ENCODE measurements at regions not wholly inside any gene's neighbourhood (a gene's known extent, or its start where the extent isn't known, plus 50 kb on each side); places are given as distances from the start of the nearest gene placed in this dataset.

DNA sequence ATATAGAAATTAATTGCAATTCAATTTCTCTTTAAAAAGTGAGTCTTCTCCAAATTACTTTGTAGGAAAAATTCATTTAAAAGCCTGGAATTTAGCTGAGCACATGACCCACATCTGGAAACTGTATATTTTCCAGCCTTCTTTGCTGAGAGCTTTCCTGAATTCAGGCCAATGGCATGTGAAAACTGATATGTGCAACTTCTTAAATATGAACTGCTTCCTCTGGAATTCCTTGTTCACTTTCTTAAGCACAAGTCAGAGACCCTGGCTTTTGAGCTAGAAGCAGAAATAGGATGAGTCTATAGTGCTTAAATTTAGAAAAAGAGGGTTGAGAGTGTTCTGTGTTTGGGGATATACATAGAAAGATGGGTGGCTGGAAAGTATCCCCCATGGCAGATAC is 365.1 kb upstream of the MTPN start:
- TF ChIP-seq, protein P1, sequence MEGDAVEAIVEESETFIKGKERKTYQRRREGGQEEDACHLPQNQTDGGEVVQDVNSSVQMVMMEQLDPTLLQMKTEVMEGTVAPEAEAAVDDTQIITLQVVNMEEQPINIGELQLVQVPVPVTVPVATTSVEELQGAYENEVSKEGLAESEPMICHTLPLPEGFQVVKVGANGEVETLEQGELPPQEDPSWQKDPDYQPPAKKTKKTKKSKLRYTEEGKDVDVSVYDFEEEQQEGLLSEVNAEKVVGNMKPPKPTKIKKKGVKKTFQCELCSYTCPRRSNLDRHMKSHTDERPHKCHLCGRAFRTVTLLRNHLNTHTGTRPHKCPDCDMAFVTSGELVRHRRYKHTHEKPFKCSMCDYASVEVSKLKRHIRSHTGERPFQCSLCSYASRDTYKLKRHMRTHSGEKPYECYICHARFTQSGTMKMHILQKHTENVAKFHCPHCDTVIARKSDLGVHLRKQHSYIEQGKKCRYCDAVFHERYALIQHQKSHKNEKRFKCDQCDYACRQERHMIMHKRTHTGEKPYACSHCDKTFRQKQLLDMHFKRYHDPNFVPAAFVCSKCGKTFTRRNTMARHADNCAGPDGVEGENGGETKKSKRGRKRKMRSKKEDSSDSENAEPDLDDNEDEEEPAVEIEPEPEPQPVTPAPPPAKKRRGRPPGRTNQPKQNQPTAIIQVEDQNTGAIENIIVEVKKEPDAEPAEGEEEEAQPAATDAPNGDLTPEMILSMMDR (IDR thresholded peaks at IDR 0.05; ENCODE audit: extremely low read depth, missing control alignments): no peak
- no peak for DNase-seq (ENCODE audit: low spot score)

DNA sequence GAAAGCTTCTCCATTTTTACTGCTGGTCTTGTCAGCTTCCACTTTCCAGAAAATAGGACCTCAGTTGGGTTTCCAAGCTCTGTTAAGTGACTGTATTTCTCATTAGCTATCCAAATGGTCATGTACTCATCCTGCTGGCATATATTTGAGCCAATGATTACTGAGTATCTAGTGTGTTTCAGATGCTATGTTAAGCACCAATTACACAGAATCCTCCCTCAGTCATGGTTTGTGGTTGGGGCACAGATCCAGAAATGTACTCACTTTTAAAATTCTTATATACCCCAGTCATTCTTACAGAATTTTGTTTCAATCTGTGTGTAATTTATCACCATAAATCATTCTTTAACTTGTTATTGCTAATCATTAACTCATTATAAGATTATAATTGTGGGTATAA is 362.3 kb upstream of the MTPN start:
- TF ChIP-seq, protein P1 (IDR thresholded peaks at IDR 0.05; ENCODE audit: extremely low read depth, missing control alignments): no peak
- no peak for DNase-seq (ENCODE audit: low spot score)

DNA sequence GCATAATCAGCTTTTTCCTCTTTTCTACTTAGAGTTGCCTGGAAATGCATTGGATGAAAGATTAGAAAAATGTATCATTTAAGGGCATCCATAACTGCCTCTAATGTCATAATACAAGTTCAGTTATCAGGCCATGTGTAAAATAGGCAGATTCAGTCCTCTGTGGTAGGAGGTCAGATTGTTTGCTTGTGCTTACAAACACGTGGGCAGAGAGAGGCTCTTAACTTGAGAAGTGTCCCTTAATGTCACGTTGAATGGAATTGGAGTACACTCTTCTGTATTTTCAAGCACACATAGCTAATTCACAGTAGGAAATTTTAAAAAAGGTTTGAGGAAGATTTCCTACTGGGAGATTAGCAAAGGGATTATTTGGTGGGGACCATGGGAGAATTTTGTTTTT is 359.8 kb upstream of the MTPN start:
- DNase-seq (ENCODE audit: low spot score): no peak
- TF ChIP-seq, protein P1 (IDR thresholded peaks at IDR 0.05; ENCODE audit: extremely low read depth, missing control alignments): no peak

DNA sequence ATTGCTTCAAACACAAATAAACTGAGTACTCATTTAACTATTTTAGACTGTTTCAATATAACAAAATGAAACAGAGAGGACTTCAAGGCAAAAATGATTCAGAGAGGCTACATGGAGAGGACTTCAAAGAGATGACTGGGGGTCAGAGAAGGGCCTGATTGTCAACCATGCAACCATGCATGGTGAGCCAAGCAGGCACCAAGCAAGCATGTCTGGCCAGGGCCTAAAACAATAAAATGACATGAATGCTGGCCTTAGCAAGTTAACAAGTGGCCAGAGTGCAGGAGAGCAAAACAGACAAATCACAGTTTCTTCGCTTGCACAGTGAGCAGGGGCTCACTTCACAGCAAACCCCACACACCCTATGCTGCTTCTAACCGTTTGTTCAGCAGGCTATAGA is 356.5 kb upstream of the MTPN start:
- DNase-seq (ENCODE audit: low spot score): no peak
- TF ChIP-seq, protein P1 (IDR thresholded peaks at IDR 0.05; ENCODE audit: extremely low read depth, missing control alignments): no peak

DNA sequence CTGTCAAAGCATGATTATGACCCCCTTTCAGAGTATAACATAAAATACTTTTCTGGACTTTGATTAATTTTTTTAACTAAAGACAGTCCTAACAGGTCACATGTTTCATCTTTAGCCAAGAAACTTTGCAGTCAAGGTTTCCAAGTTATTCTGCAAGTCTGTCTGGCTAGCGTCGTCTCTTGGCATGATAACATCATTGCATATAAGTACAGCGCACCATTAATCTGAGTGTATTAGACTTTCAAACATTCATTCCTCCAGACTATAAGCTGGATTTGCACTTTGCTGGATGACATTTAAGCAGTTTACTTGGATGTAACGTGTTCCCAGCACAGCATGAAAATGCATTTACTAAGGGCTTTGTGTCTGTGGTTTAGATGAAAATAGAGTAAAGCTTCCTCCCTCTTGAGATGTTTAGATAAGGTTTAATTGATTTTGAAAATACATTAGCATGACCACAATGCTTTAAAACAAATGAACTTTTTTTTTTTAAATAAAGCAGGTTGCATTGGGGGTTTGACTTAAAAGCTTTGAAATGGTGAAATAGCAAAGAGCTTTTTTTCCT is 349.0 kb upstream of the MTPN start:
- TF ChIP-seq, protein P1 (IDR thresholded peaks at IDR 0.05; ENCODE audit: extremely low read depth, missing control alignments): no peak
- no peak for DNase-seq (ENCODE audit: low spot score)

DNA sequence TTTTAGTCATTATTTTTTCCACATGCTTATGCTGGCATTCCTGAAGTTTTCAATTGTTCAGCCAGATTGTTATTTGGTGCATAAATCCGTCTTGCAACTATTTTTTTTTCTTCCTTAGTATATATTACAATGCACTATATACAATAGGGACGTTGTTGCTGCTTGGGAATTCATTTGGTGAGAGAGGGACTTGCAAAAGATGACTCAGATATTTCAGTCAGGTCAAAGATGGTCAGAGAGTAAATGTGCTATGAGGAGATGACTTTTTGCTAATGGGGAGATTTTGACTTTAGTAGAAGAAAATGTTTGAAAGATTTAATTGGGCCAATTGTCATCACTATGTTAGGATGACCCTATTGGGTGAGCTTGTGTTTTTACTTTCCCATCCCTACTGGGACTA is 348.4 kb upstream of the MTPN start:
- TF ChIP-seq, protein P1 (IDR thresholded peaks at IDR 0.05; ENCODE audit: extremely low read depth, missing control alignments): no peak

DNA sequence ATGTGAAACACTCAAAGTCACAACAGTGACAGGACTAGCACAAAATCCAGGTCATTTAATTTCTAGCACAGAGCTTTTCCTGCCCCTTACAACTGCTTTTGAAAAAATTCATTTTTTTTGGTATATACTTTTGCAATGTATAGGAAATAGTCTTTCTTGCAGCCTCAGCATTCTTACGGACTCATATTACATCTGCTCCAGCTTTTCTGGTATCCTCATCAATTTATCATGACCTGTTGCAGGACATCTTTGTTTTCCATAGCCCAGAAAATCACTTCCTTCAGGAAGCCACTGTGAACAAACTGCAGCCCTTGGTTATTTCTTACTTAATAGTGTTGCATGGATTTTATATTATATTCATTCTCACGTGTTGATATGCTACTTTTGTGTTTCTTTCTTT is 347.9 kb upstream of the MTPN start:
- DNase-seq (ENCODE audit: low spot score): no peak
- TF ChIP-seq, protein P1 (IDR thresholded peaks at IDR 0.05; ENCODE audit: extremely low read depth, missing control alignments): no peak

More for the DNA sequence above, 348.4 kb upstream of the MTPN start:
- no peak for DNase-seq (ENCODE audit: low spot score)
